ENCODE measurements at regions not wholly inside any gene's neighbourhood (a gene's known extent, or its start where the extent isn't known, plus 50 kb on each side); places are given as distances from the start of the nearest gene placed in this dataset.
"Not testable (repeated sequence)": the region's sequence is repeated elsewhere in the genome, so short reads cannot be mapped to it uniquely, and the experiment has no call there.

GRCh38 chr1:173324352-173324751 lies 117.2 kb upstream of the TNFSF4 start:
- H3K79me2 ChIP-seq (ENCODE audit: control insufficient read depth in 1 of 2, insufficient read depth in 2 of 2, low read length in 2 of 2); H3K79me1 ChIP-seq (ENCODE audit: low read depth, low read length); H2BK12ac ChIP-seq (ENCODE audit: low read depth, low read length); POLR2A ChIA-PET (ENCODE audit: partially characterized antibody); H4K8ac ChIP-seq (ENCODE audit: extremely low read depth, insufficient read depth, low read length); DNase-seq (ENCODE audit: low read depth in 1 of 2, low spot score in 2 of 2); CTCF ChIA-PET (ENCODE audit: partially characterized antibody); H3K18ac ChIP-seq (ENCODE audit: extremely low read depth, low read length); H2BK15ac ChIP-seq (ENCODE audit: low read length); H3K56ac ChIP-seq (replicated peaks; ENCODE audit: insufficient read length, low read depth, low read length); H3K14ac ChIP-seq (ENCODE audit: insufficient read length); H4K20me1 ChIP-seq (replicated peaks in 1 of 2; ENCODE audit: control insufficient read depth in 1 of 2, insufficient read depth in 2 of 2, low read length in 2 of 2); H3K4me1 ChIP-seq (replicated peaks in 1 of 4; ENCODE audit: control insufficient read depth in 3 of 4, insufficient read depth in 4 of 4, low read length in 3 of 4); H3K4ac ChIP-seq (replicated peaks; ENCODE audit: insufficient read length, low read depth, low read length); H4K91ac ChIP-seq (replicated peaks; ENCODE audit: insufficient read length, low read length); H3K23ac ChIP-seq (ENCODE audit: insufficient read length); H3K27ac ChIP-seq (ENCODE audit: low read depth, low read length); H4K5ac ChIP-seq (ENCODE audit: insufficient read length, low read depth, low read length); H2BK20ac ChIP-seq (ENCODE audit: low read length); FAIRE-seq; H3K27me3 ChIP-seq (replicated peaks in 1 of 4; ENCODE audit: control insufficient read depth in 3 of 4, extremely low read depth in 1 of 4, insufficient read depth in 3 of 4, low read length in 3 of 4); H2BK120ac ChIP-seq (replicated peaks; ENCODE audit: low read depth, low read length); H3K23me2 ChIP-seq (ENCODE audit: low read depth, low read length); H3K4me2 ChIP-seq (ENCODE audit: insufficient read depth in 1 of 2, low read depth in 2 of 2, low read length in 2 of 2); H2AFZ ChIP-seq (ENCODE audit: low read length); H2BK5ac ChIP-seq (ENCODE audit: low read depth, low read length); H3K36me3 ChIP-seq (ENCODE audit: control insufficient read depth in 2 of 4, insufficient read depth in 4 of 4, low read length in 3 of 4); H3K4me3 ChIP-seq (ENCODE audit: extremely low read depth in 1 of 4, insufficient read depth in 2 of 4, low read depth in 3 of 4, low read length in 4 of 4); H3K9ac ChIP-seq (replicated peaks in 1 of 4; ENCODE audit: extremely low read depth in 1 of 4, low read depth in 3 of 4, low read length in 3 of 4); H2AK5ac ChIP-seq (ENCODE audit: low read depth, low read length): not testable (repeated sequence)
- 95% methylated on average over 2 of the region's 2 CpGs; no CpG with 5 or more reads in 1 of the 2 experiments for WGBS, 2 experiments (ENCODE audit: extremely low coverage in 1 of 2, insufficient coverage in 1 of 2, insufficient read length in 1 of 2, insufficient replicate concordance in 2 of 2, low coverage in 1 of 2, low lambda C conversion rate in 2 of 2, missing lambda C conversion rate in 1 of 2)
- H3K9me3 ChIP-seq (ENCODE audit: insufficient read depth in 2 of 2, low read depth in 1 of 2, low read length in 1 of 2) = peaks cover 3 to 11% of the 10 kb centered on the region in 2 experiments; a peak in 2 of 4 replicates

GRCh38 chr1:173327987-173328386 lies 120.9 kb upstream of the TNFSF4 start:
- FAIRE-seq; H3K18ac ChIP-seq (ENCODE audit: extremely low read depth, low read length); H3K56ac ChIP-seq (replicated peaks; ENCODE audit: insufficient read length, low read depth, low read length); H3K4ac ChIP-seq (replicated peaks; ENCODE audit: insufficient read length, low read depth, low read length); H3K79me1 ChIP-seq (ENCODE audit: low read depth, low read length); H4K20me1 ChIP-seq (replicated peaks in 1 of 2; ENCODE audit: control insufficient read depth in 1 of 2, insufficient read depth in 2 of 2, low read length in 2 of 2); H3K27ac ChIP-seq (ENCODE audit: low read depth, low read length); H3K36me3 ChIP-seq (ENCODE audit: control insufficient read depth in 2 of 4, insufficient read depth in 4 of 4, low read length in 3 of 4); H3K27me3 ChIP-seq (replicated peaks in 1 of 4; ENCODE audit: control insufficient read depth in 3 of 4, extremely low read depth in 1 of 4, insufficient read depth in 3 of 4, low read length in 3 of 4); H2AFZ ChIP-seq (ENCODE audit: low read length); H3K4me3 ChIP-seq (ENCODE audit: extremely low read depth in 1 of 4, insufficient read depth in 2 of 4, low read depth in 3 of 4, low read length in 4 of 4); H3K9me3 ChIP-seq (ENCODE audit: insufficient read depth in 2 of 2, low read depth in 1 of 2, low read length in 1 of 2); CTCF ChIA-PET (ENCODE audit: partially characterized antibody); H2BK15ac ChIP-seq (ENCODE audit: low read length); H3K23me2 ChIP-seq (ENCODE audit: low read depth, low read length); H2AK5ac ChIP-seq (ENCODE audit: low read depth, low read length); H3K4me2 ChIP-seq (ENCODE audit: insufficient read depth in 1 of 2, low read depth in 2 of 2, low read length in 2 of 2); DNase-seq (ENCODE audit: low read depth in 1 of 2, low spot score in 2 of 2); H2BK5ac ChIP-seq (ENCODE audit: low read depth, low read length); H2BK12ac ChIP-seq (ENCODE audit: low read depth, low read length); H4K5ac ChIP-seq (ENCODE audit: insufficient read length, low read depth, low read length); POLR2A ChIA-PET (ENCODE audit: partially characterized antibody); H2BK20ac ChIP-seq (ENCODE audit: low read length); H3K79me2 ChIP-seq (ENCODE audit: control insufficient read depth in 1 of 2, insufficient read depth in 2 of 2, low read length in 2 of 2); H3K4me1 ChIP-seq (replicated peaks in 1 of 4; ENCODE audit: control insufficient read depth in 3 of 4, insufficient read depth in 4 of 4, low read length in 3 of 4); H4K91ac ChIP-seq (replicated peaks; ENCODE audit: insufficient read length, low read length); H4K8ac ChIP-seq (ENCODE audit: extremely low read depth, insufficient read depth, low read length); H3K14ac ChIP-seq (ENCODE audit: insufficient read length); H3K9ac ChIP-seq (replicated peaks in 1 of 4; ENCODE audit: extremely low read depth in 1 of 4, low read depth in 3 of 4, low read length in 3 of 4); H3K23ac ChIP-seq (ENCODE audit: insufficient read length); H2BK120ac ChIP-seq (replicated peaks; ENCODE audit: low read depth, low read length): not testable (repeated sequence)
- WGBS, 2 experiments (ENCODE audit: extremely low coverage in 1 of 2, insufficient coverage in 1 of 2, insufficient read length in 1 of 2, insufficient replicate concordance in 2 of 2, low coverage in 1 of 2, low lambda C conversion rate in 2 of 2, missing lambda C conversion rate in 1 of 2) = 90% methylated on average over 2 of the region's 3 CpGs; no CpG with 5 or more reads in 1 of the 2 experiments

Data from H1 (cell line).